ENCODE measurements at regions not wholly inside any gene's neighbourhood (a gene's known extent, or its start where the extent isn't known, plus 50 kb on each side); places are given as distances from the start of the nearest gene placed in this dataset.

DNA sequence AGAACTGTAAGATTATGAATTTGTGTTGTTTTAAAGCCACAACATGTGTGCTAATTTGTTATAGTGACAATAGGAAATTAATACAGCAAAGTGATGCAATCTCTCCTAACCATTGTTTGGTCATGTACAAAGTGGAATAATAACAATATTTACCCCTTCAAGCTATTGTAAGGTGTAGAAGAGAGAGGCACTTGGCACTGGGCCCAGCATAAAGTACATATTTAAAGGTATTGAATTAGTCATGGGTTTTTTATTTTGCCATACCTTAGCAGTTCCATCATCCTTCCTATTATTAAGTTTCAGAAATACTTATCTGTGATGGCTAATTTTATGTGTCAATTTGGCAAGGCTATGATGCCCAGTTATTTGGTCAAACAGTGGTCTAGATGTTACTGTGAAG lies 322.4 kb upstream of the TSHZ2 start:
- CTCF ChIA-PET: no interaction called here
- Histone ChIP-seq H3K4me1 (ENCODE audit: insufficient read depth, low read length, poor library complexity, severe bottlenecking) (no peaks in the 10 kb centered on the region), H3K27me3 (replicated peaks; ENCODE audit: insufficient read depth, low read depth, low read length, poor library complexity) (no peaks in the 10 kb centered on the region), H3K27ac (ENCODE audit: low read depth, low read length, poor library complexity, severe bottlenecking) (no peak overlapping the region), H3K36me3 (ENCODE audit: insufficient read depth, low read length, poor library complexity, severe bottlenecking) (no peaks in the 10 kb centered on the region), H3K4me3 (ENCODE audit: low read depth, low read length, poor library complexity, severe bottlenecking) (no peak overlapping the region), H3K9me3 (ENCODE audit: low read depth, low read length, poor library complexity, severe bottlenecking) (no peaks in the 10 kb centered on the region)
- POLR2A ChIA-PET (ENCODE audit: low non-redundant PET): no interaction called here
- intact Hi-C loops (cut with micrococcal nuclease; ENCODE audit: unreplicated experiment): no loop called here
- no TSS peak for BruUV-seq (replicated peaks)
- DNase-seq (ENCODE audit: low spot score): no peak
- TF ChIP-seq EZH2 (IDR thresholded peaks at IDR 0.05; ENCODE audit: borderline replicate concordance, low read depth, low read length, poor library complexity, severe bottlenecking): no peak
- TF ChIP-seq, protein P1, sequence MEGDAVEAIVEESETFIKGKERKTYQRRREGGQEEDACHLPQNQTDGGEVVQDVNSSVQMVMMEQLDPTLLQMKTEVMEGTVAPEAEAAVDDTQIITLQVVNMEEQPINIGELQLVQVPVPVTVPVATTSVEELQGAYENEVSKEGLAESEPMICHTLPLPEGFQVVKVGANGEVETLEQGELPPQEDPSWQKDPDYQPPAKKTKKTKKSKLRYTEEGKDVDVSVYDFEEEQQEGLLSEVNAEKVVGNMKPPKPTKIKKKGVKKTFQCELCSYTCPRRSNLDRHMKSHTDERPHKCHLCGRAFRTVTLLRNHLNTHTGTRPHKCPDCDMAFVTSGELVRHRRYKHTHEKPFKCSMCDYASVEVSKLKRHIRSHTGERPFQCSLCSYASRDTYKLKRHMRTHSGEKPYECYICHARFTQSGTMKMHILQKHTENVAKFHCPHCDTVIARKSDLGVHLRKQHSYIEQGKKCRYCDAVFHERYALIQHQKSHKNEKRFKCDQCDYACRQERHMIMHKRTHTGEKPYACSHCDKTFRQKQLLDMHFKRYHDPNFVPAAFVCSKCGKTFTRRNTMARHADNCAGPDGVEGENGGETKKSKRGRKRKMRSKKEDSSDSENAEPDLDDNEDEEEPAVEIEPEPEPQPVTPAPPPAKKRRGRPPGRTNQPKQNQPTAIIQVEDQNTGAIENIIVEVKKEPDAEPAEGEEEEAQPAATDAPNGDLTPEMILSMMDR (conservative IDR thresholded peaks at IDR 0.05; ENCODE audit: low read depth, low read length): no peak

DNA sequence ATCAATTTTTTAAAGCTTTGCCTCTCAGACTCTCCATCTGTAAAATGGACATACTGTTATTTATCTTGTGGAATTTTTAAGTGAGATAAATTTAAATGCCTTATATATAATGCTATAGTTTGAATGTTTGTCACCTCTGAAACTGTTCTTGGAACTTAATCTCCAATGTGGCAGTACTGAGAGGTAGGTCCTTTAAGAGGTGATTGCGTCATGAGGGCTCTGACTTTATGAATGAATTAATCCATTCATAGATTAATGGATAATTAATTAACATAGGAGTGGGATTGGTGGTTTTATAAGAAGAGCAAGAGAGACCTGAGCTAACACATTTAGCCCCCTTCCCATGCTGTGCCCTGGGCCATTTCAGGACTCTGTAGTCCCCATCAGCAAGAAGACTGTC lies 326.3 kb upstream of the TSHZ2 start:
- Histone ChIP-seq H3K4me3 (ENCODE audit: low read depth, low read length, poor library complexity, severe bottlenecking) (no peak overlapping the region), H3K27ac (ENCODE audit: low read depth, low read length, poor library complexity, severe bottlenecking) (no peak overlapping the region), H3K4me1 (ENCODE audit: insufficient read depth, low read length, poor library complexity, severe bottlenecking) (no peaks in the 10 kb centered on the region), H3K9me3 (ENCODE audit: low read depth, low read length, poor library complexity, severe bottlenecking) (no peaks in the 10 kb centered on the region), H3K27me3 (replicated peaks; ENCODE audit: insufficient read depth, low read depth, low read length, poor library complexity) (no peaks in the 10 kb centered on the region), H3K36me3 (ENCODE audit: insufficient read depth, low read length, poor library complexity, severe bottlenecking) (no peaks in the 10 kb centered on the region)
- CTCF ChIA-PET: no interaction called here
- no peak for DNase-seq (ENCODE audit: low spot score)
- POLR2A ChIA-PET (ENCODE audit: low non-redundant PET): no interaction called here
- intact Hi-C loops (cut with micrococcal nuclease; ENCODE audit: unreplicated experiment): no loop called here
- TF ChIP-seq EZH2 (IDR thresholded peaks at IDR 0.05; ENCODE audit: borderline replicate concordance, low read depth, low read length, poor library complexity, severe bottlenecking): no peak
- TF ChIP-seq, protein P1 (conservative IDR thresholded peaks at IDR 0.05; ENCODE audit: low read depth, low read length): no peak
- BruUV-seq (replicated peaks): no TSS peak

DNA sequence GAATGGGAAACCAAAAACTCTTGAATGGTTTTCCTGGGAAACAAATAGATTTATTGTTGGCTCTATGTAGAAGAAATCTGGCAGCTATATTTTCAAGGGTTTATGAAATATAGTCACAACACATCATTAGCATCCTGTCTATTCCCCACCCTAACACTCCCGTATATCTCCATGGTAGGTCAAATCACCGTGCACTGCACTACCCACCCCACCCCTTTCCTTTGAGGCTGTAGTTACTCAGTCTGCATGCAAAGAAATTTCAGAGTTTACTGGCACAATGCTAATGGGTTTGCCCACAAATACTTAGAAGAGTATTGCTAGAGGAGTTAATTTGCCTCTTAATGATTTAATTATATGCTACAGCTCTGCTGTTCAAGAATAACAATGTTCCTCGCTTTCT lies 329.1 kb upstream of the TSHZ2 start:
- intact Hi-C loops (cut with micrococcal nuclease; ENCODE audit: unreplicated experiment): no loop called here
- no peak overlapping the region for H3K27ac ChIP-seq (ENCODE audit: low read depth, low read length, poor library complexity, severe bottlenecking)
- CTCF ChIA-PET: no interaction called here
- POLR2A ChIA-PET (ENCODE audit: low non-redundant PET): no interaction called here
- H3K36me3 ChIP-seq (ENCODE audit: insufficient read depth, low read length, poor library complexity, severe bottlenecking): no peaks in the 10 kb centered on the region
- H3K4me3 ChIP-seq (ENCODE audit: low read depth, low read length, poor library complexity, severe bottlenecking): no peak overlapping the region
- H3K27me3 ChIP-seq (replicated peaks; ENCODE audit: insufficient read depth, low read depth, low read length, poor library complexity): no peaks in the 10 kb centered on the region
- no peak for DNase-seq (ENCODE audit: low spot score)
- no peaks in the 10 kb centered on the region for H3K9me3 ChIP-seq (ENCODE audit: low read depth, low read length, poor library complexity, severe bottlenecking)
- H3K4me1 ChIP-seq (ENCODE audit: insufficient read depth, low read length, poor library complexity, severe bottlenecking): no peaks in the 10 kb centered on the region
- TF ChIP-seq, protein P1 (conservative IDR thresholded peaks at IDR 0.05; ENCODE audit: low read depth, low read length): no peak
- BruUV-seq (replicated peaks): no TSS peak
